Vagina (tissue), 2 donors: ENCODE measurements at regions not wholly inside any gene's neighbourhood (a gene's known extent, or its start where the extent isn't known, plus 50 kb on each side); places are given as distances from the start of the nearest gene placed in this dataset.

ENCODE experiments used
- POLR2AphosphoS5 ChIP-seq, 2 donors: sonication (generic); formaldehyde crosslinking; IDR thresholded peaks; one replicate each; pipeline ENCODE4 v1.9.0; 2017; ENCODE audit warnings: antibody characterized with exemption in 2 of 2, mild to moderate bottlenecking in 2 of 2, low read depth in 1 of 2; ENCODE audit not compliant: insufficient read depth in 1 of 2
- TF ChIP-seq, protein P1 (sequence below), 3 experiments: fragments of 450-650 bp in 2 of 3; fragments of 200-600 bp in 1 of 3; sonication (generic) in 1 of 3; IDR thresholded peaks; one replicate each; pipeline ENCODE4 v1.5.1; 2017 to 2019; ENCODE audit warnings: antibody characterized with exemption in 3 of 3, mild to moderate bottlenecking in 2 of 3, moderate library complexity in 2 of 3

- TF ChIP-seq, protein P1, sequence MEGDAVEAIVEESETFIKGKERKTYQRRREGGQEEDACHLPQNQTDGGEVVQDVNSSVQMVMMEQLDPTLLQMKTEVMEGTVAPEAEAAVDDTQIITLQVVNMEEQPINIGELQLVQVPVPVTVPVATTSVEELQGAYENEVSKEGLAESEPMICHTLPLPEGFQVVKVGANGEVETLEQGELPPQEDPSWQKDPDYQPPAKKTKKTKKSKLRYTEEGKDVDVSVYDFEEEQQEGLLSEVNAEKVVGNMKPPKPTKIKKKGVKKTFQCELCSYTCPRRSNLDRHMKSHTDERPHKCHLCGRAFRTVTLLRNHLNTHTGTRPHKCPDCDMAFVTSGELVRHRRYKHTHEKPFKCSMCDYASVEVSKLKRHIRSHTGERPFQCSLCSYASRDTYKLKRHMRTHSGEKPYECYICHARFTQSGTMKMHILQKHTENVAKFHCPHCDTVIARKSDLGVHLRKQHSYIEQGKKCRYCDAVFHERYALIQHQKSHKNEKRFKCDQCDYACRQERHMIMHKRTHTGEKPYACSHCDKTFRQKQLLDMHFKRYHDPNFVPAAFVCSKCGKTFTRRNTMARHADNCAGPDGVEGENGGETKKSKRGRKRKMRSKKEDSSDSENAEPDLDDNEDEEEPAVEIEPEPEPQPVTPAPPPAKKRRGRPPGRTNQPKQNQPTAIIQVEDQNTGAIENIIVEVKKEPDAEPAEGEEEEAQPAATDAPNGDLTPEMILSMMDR (IDR thresholded peaks at IDR 0.05), result no peak
- TF ChIP-seq POLR2AphosphoS5 (IDR thresholded peaks at IDR 0.05; ENCODE audit: insufficient read depth in 1 of 2, low read depth in 1 of 2), result no peak
These were observed 168.6 kb downstream of the CTTN start for GRCh38 chr11:70566768-70567530.
